Heart right ventricle (tissue), 16 donors: ENCODE measurements at regions not wholly inside any gene's neighbourhood (a gene's known extent, or its start where the extent isn't known, plus 50 kb on each side); places are given as distances from the start of the nearest gene placed in this dataset.

ENCODE experiments used
- ATAC-seq, 8 donors: fragments of 200-7000 bp; cut with Tn5 transposase; one replicate each; pipeline ENCODE4 v1.9.1; 2020; ENCODE audit warnings: mild to moderate bottlenecking in 8 of 8, moderate library complexity in 8 of 8, moderate number of reproducible peaks in 1 of 8
- DNase-seq, 2 donors: peaks; one replicate each; pipeline ENCODE4 v3.0.0-alpha.2; 2020
- H3K27ac ChIP-seq, 10 donors: fragments of 200-600 bp; sonication (generic) in 2 of 10; one replicate each; pipeline versions ENCODE4 v1.5.0 to v1.8.0; 2020 to 2022; ENCODE audit warnings: mild to moderate bottlenecking in 3 of 10
- H3K27me3 ChIP-seq, 7 donors: fragments of 200-600 bp; one replicate each; pipeline ENCODE4 v1.8.0; 2021 to 2022; ENCODE audit warnings: mild to moderate bottlenecking in 2 of 7
- H3K36me3 ChIP-seq, 9 donors: fragments of 200-600 bp; sonication (generic) in 1 of 9; one replicate each; pipeline versions ENCODE4 v1.5.0 to v1.8.0; 2020 to 2022; ENCODE audit warnings: mild to moderate bottlenecking in 2 of 9
- H3K4me1 ChIP-seq, 9 donors: fragments of 200-600 bp; sonication (generic) in 1 of 9; one replicate each; pipeline versions ENCODE4 v1.5.0 to v1.8.0; 2020 to 2022; ENCODE audit warnings: mild to moderate bottlenecking in 4 of 9
- H3K4me3 ChIP-seq, 10 donors: fragments of 200-600 bp; sonication (generic) in 2 of 10; one replicate each; pipeline versions ENCODE4 v1.5.0 to v1.8.0; 2020 to 2022; ENCODE audit warnings: mild to moderate bottlenecking in 7 of 10, moderate library complexity in 2 of 10
- H3K9me3 ChIP-seq, 11 donors: fragments of 200-600 bp in 10 of 11; sonication (generic) in 2 of 11; one replicate each; pipeline versions ENCODE4 v1.5.0 to v1.8.0; 2013 to 2022; ENCODE audit warnings: mild to moderate bottlenecking in 2 of 11, control low read depth in 1 of 11, moderate library complexity in 1 of 11
- CTCF ChIP-seq, 9 donors: fragments of 200-600 bp; sonication (generic) in 2 of 9; IDR thresholded peaks; one replicate each; pipeline versions ENCODE4 v1.5.0 to v1.8.0; 2021 to 2022; ENCODE audit warnings: antibody characterized with exemption in 9 of 9, mild to moderate bottlenecking in 5 of 9, moderate library complexity in 1 of 9
- WGBS, 2 donors: extraction: QIAGEN DNeasy Blood & Tissue Kit; methylation state at CpG; one replicate each; pipeline ENCODE4 v1.1.7; 2013; ENCODE audit warnings: inconsistent platforms in 1 of 2; 5-methylcytosine and 5-hydroxymethylcytosine counted together
- intact Hi-C, 10 donors: fragments of 100-400 bp; cut with DNase I; formaldehyde crosslinking; loops; one replicate each; pipeline versions ENCODE4 v1.11.1 to v1.14.2; 2022
- donor health status: Arrhythmogenic right ventricular cardiomyopathy.
- donor health status: ischemic (EF 13 %, LVEDD 7.1; RV severe dilation, severe dysfunction).
- donor health status: healthy with polysubstance abuse.
- donor health status: DM: no; HTN: yes; CAD: no.
- donor health status: DM: no; HTN: no; CAD: no.
- donor health status: ischemic (EF 25% LVEDD 6.9; RV normal size, moderate dysfunction).
- donor health status: ischemic (EF 25% LVEDD 5.7; RV mildly dilated, moderate dysfunction).
- donor health status: healthy.
- donor health status: DM: yes; HTN: yes; CAD: no.
- donor health status: Ischemic cardiomyopathy.
- donor health status: ischemic (EF 35%, LVEDD 5.7; RV mildly dilated, moderate dysfunction).
- donor health status: nonischemic (EF 11% LVEDD 7.7; RV severe dilation, severe dysfunction).
- donor health status: DM: yes; HTN: yes; CAD: no.
- donor health status: PGD.
- donor health status: ischemic (EF 29% LVEDD 5.4; RV normal size, mild dysfunction).
- donor health status: nonischemic (EF 23%, LVEDD 6.1; RV moderate dilation, normal function).

DNA sequence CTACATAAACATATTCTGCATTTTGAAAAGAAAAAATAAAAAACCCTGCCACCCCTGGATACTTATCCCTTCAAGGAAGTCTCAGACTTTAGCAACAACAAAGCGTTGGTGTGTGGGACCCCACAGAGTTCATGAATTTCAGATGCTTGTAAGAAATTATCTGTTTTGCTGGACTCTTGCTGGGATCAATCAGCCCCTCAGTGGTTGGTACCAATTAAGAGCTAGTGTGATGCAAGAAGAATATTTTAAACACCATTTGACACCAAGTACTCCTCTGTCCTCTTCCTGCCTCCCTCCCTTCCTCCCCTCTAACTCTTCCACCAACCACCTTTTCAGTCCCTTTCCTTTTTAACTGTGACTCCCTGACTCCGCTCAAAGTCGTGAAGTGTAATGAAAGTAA is 51.5 kb downstream of the SST start:
- DNase-seq, result no peak
- intact Hi-C loops, result loop anchor here in 6 of 10 donors (5.0 to 10.0 kb wide), 4 partner anchors 59 to 304 kb away; no protein-coding TSS in a partner anchor
- no peaks in the 10 kb centered on the region for H3K9me3 ChIP-seq
- no peak for TF ChIP-seq CTCF (IDR thresholded peaks at IDR 0.05)
- H3K27me3 ChIP-seq, result peaks cover 0 to 13% (median 6%) of the 10 kb centered on the region in 7 donors
- no peaks in the 10 kb centered on the region for H3K4me1 ChIP-seq
- H3K36me3 ChIP-seq, result no peaks in the 10 kb centered on the region
- no peak overlapping the region for H3K27ac ChIP-seq
- no peak overlapping the region for H3K4me3 ChIP-seq
- 55 to 58% methylated on average over 3 of the region's 3 CpGs for WGBS, 2 donors
- ATAC-seq, result no peak

GRCh38 chr3:187617213-187617612 is 53.0 kb downstream of the SST start:
- intact Hi-C loops, result loop anchor here in 6 of 10 donors (5.0 to 10.0 kb wide), 4 partner anchors 60 to 302 kb away; no protein-coding TSS in a partner anchor
- no peaks in the 10 kb centered on the region for H3K36me3 ChIP-seq
- H3K27me3 ChIP-seq, result peaks cover 0 to 6% (median 0%) of the 10 kb centered on the region in 7 donors
- no peaks in the 10 kb centered on the region for H3K9me3 ChIP-seq
- DNase-seq (no peak), ATAC-seq (no peak)
- no peak for TF ChIP-seq CTCF (IDR thresholded peaks at IDR 0.05)
- H3K27ac ChIP-seq, result no peak overlapping the region
- H3K4me3 ChIP-seq, result no peak overlapping the region
- 86 to 90% methylated on average over 8 of the region's 8 CpGs for WGBS, 2 donors
- H3K4me1 ChIP-seq, result no peaks in the 10 kb centered on the region

GRCh38 chr3:187616307-187616972 is 53.8 kb downstream of the SST start:
- ATAC-seq, result peak in 1 of 8 donors; percentile 23

DNA sequence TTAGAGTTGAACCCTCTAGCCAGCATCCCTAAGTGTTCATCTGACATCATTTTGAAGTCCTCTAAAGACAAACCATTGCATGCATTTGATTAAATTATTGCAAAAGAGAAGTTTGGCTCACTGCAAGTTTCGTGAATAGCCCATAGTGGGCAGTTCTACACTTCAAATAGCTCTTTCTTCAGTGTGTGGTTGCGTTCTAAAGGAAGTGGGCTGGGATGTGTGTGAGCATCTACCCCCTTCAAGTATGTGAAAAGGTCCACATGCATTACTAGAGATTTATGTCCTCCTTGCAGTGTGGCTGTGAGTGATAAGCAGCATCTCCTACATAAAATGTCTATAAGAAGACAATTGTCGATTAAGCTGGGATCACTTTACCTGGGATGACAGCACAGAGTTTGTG is 54.6 kb downstream of the SST start:
- 73 to 79% methylated on average over 3 of the region's 3 CpGs for WGBS, 2 donors
- no peak overlapping the region for H3K4me3 ChIP-seq
- DNase-seq (no peak), ATAC-seq (no peak)
- no peak for TF ChIP-seq CTCF (IDR thresholded peaks at IDR 0.05)
- peaks cover 0 to 6% (median 0%) of the 10 kb centered on the region in 7 donors for H3K27me3 ChIP-seq
- no peak overlapping the region for H3K27ac ChIP-seq
- H3K4me1 ChIP-seq, result peaks cover 0 to 5% (median 0%) of the 10 kb centered on the region in 9 donors
- H3K9me3 ChIP-seq, result no peaks in the 10 kb centered on the region
- intact Hi-C loops, result loop anchor here in 6 of 10 donors (5.0 to 10.0 kb wide), 4 partner anchors 62 to 301 kb away; no protein-coding TSS in a partner anchor
- H3K36me3 ChIP-seq, result no peaks in the 10 kb centered on the region

More at GRCh38 chr3:187616307-187616972, 53.8 kb downstream of the SST start:
- no peak overlapping the region for H3K4me3 ChIP-seq
- intact Hi-C loops, result loop anchor here in 6 of 10 donors (5.0 to 10.0 kb wide), 4 partner anchors 61 to 302 kb away; no protein-coding TSS in a partner anchor
- WGBS, 2 donors, result 56 to 62% methylated on average over 4 of the region's 4 CpGs
- DNase-seq, result peak in 1 of 2 donors; percentile 34
- H3K4me1 ChIP-seq, result peaks cover 0 to 3% (median 0%) of the 10 kb centered on the region in 9 donors
- peaks cover 0 to 6% (median 0%) of the 10 kb centered on the region in 7 donors for H3K27me3 ChIP-seq
- TF ChIP-seq CTCF (IDR thresholded peaks at IDR 0.05), result peak; percentile 26 to 75 (median 68)
- no peaks in the 10 kb centered on the region for H3K9me3 ChIP-seq
- no peaks in the 10 kb centered on the region for H3K36me3 ChIP-seq
- no peak overlapping the region for H3K27ac ChIP-seq
